ENCODE measurements at regions not wholly inside any gene's neighbourhood (a gene's known extent, or its start where the extent isn't known, plus 50 kb on each side); places are given as distances from the start of the nearest gene placed in this dataset.

- no peak for ATAC-seq (ENCODE audit: low FRiP score)
- no peaks in the 10 kb centered on the region for H3K36me3 ChIP-seq (ENCODE audit: control insufficient read depth in 1 of 2, insufficient read depth in 2 of 2, low read length in 1 of 2)
- no peak overlapping the region for H3K4me3 ChIP-seq (ENCODE audit: low read length in 2 of 2)
- no peak overlapping the region for H3K27ac ChIP-seq (ENCODE audit: low read depth in 1 of 2, low read length in 2 of 2)
- H3K4me1 ChIP-seq (ENCODE audit: control insufficient read depth in 1 of 2, insufficient read depth in 2 of 2, low read length in 2 of 2) = peaks cover 0 to 2% of the 10 kb centered on the region in 2 donors
- H3K9me3 ChIP-seq (ENCODE audit: control insufficient read depth, low read length) = no peaks in the 10 kb centered on the region
- no peak for DNase-seq
- intact Hi-C loops (cut with DNase I) = no loop called here
- WGBS, 2 donors = 95 to 96% methylated on average over 6 of the region's 6 CpGs
- H3K27me3 ChIP-seq (ENCODE audit: control insufficient read depth in 1 of 2, insufficient read depth in 2 of 2, low read length in 1 of 2) = no peaks in the 10 kb centered on the region
Observed at GRCh38 chr9:86503942-86504341, 149.7 kb upstream of the TUT7 start.

DNA sequence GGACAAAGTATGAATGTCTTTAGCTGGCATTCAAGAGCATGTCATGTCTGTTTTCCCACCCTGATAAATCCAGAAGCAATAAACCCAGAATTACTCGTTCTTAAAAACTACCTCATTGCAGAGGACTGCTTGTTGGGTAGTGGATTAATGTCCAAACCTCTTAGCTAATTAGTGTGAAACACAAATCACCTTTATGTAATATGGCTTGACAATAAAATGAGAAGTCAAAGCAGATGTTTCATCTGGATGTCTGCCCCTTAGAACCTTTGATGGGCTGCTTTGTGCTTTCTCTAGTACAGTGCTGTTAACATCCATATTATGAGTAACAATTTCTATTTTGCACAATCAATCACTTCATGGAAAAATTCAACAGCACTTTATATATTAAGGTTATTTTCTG is 149.1 kb upstream of the TUT7 start:
- Histone ChIP-seq H3K27me3 (ENCODE audit: control insufficient read depth in 1 of 2, insufficient read depth in 2 of 2, low read length in 1 of 2) (no peaks in the 10 kb centered on the region), H3K4me3 (ENCODE audit: low read length in 2 of 2) (no peak overlapping the region), H3K27ac (ENCODE audit: low read depth in 1 of 2, low read length in 2 of 2) (no peak overlapping the region), H3K9me3 (ENCODE audit: control insufficient read depth, low read length) (no peaks in the 10 kb centered on the region), H3K36me3 (ENCODE audit: control insufficient read depth in 1 of 2, insufficient read depth in 2 of 2, low read length in 1 of 2) (no peaks in the 10 kb centered on the region), H3K4me1 (ENCODE audit: control insufficient read depth in 1 of 2, insufficient read depth in 2 of 2, low read length in 2 of 2) (peaks cover 0 to 2% of the 10 kb centered on the region in 2 donors)
- 43 to 48% methylated on average over 1 of the region's 1 CpG for WGBS, 2 donors
- intact Hi-C loops (cut with DNase I) = no loop called here
- DNase-seq = no peak
- no peak for ATAC-seq (ENCODE audit: low FRiP score)

- Histone ChIP-seq H3K4me3 (ENCODE audit: low read length in 2 of 2) (no peak overlapping the region), H3K27me3 (ENCODE audit: control insufficient read depth in 1 of 2, insufficient read depth in 2 of 2, low read length in 1 of 2) (no peaks in the 10 kb centered on the region), H3K27ac (ENCODE audit: low read depth in 1 of 2, low read length in 2 of 2) (no peak overlapping the region), H3K36me3 (ENCODE audit: control insufficient read depth in 1 of 2, insufficient read depth in 2 of 2, low read length in 1 of 2) (no peaks in the 10 kb centered on the region), H3K9me3 (ENCODE audit: control insufficient read depth, low read length) (no peaks in the 10 kb centered on the region), H3K4me1 (ENCODE audit: control insufficient read depth in 1 of 2, insufficient read depth in 2 of 2, low read length in 2 of 2) (peaks cover 0 to 2% of the 10 kb centered on the region in 2 donors)
- 41 to 45% methylated on average over 9 of the region's 9 CpGs for WGBS, 2 donors
- peak; percentile 38 for ATAC-seq (ENCODE audit: low FRiP score)
- intact Hi-C loops (cut with DNase I) = no loop called here
- DNase-seq = no peak
Observed at GRCh38 chr9:86500667-86501435, 146.6 kb upstream of the TUT7 start.

DNA sequence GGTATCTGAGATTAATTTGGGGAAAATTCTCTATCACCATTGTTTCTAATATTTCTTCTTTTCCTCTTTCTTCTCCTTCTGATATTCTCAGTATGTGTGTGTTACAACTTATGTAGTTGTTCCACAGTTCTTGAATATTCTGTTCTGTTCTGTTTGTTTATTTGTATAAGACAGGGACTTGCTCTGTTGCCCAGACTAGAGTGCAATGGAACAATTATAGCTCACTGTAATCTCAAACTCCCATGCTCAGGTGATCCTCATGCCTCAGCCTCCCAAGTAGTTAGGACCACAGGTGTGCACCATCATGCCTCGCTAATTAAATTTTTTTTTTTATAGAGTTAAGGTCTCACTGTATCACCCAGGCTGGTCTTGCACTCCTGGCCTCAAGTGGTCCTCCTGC is 145.8 kb upstream of the TUT7 start:
- no peaks in the 10 kb centered on the region for H3K27me3 ChIP-seq (ENCODE audit: control insufficient read depth in 1 of 2, insufficient read depth in 2 of 2, low read length in 1 of 2)
- no peaks in the 10 kb centered on the region for H3K36me3 ChIP-seq (ENCODE audit: control insufficient read depth in 1 of 2, insufficient read depth in 2 of 2, low read length in 1 of 2)
- no peaks in the 10 kb centered on the region for H3K9me3 ChIP-seq (ENCODE audit: control insufficient read depth, low read length)
- DNase-seq (no peak), ATAC-seq (ENCODE audit: low FRiP score) (no peak)
- H3K4me3 ChIP-seq (ENCODE audit: low read length in 2 of 2) = no peak overlapping the region
- WGBS, 2 donors = 95 to 100% methylated on average over 1 of the region's 1 CpG
- H3K4me1 ChIP-seq (ENCODE audit: control insufficient read depth in 1 of 2, insufficient read depth in 2 of 2, low read length in 2 of 2) = peaks cover 0 to 2% of the 10 kb centered on the region in 2 donors
- no peak overlapping the region for H3K27ac ChIP-seq (ENCODE audit: low read depth in 1 of 2, low read length in 2 of 2)
- intact Hi-C loops (cut with DNase I) = no loop called here

DNA sequence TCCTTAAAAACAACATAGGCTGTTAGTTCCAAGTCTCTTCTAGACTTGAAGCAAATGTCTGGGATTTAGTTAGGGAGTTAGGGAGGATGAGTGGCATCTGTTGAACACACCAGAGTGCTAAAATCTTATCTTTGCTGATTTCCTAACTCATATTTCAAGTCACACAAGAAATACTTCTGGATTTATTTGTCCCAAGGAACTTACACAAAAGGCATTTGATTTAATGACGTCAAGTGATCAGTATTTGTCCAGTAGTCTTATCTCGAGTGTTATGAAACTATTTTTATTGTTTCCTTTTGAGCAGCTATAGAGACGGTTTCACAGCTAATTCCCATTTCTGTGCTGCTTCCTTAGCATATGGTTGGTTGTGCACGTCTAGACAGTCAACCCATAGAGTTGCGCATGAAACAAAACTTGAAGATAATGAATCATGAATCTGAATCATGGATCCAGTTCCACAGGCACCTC is 140.5 kb upstream of the TUT7 start:
- Histone ChIP-seq H3K27ac (ENCODE audit: low read depth in 1 of 2, low read length in 2 of 2) (no peak overlapping the region), H3K27me3 (ENCODE audit: control insufficient read depth in 1 of 2, insufficient read depth in 2 of 2, low read length in 1 of 2) (no peaks in the 10 kb centered on the region), H3K4me1 (ENCODE audit: control insufficient read depth in 1 of 2, insufficient read depth in 2 of 2, low read length in 2 of 2) (peaks cover 1 to 2% of the 10 kb centered on the region in 2 donors), H3K9me3 (ENCODE audit: control insufficient read depth, low read length) (no peaks in the 10 kb centered on the region), H3K36me3 (ENCODE audit: control insufficient read depth in 1 of 2, insufficient read depth in 2 of 2, low read length in 1 of 2) (no peaks in the 10 kb centered on the region), H3K4me3 (ENCODE audit: low read length in 2 of 2) (no peak overlapping the region)
- DNase-seq (no peak), ATAC-seq (ENCODE audit: low FRiP score) (peak; percentile 61)
- intact Hi-C loops (cut with DNase I) = no loop called here
- WGBS, 2 donors = 23 to 28% methylated on average over 5 of the region's 5 CpGs

- intact Hi-C loops (cut with DNase I) = no loop called here
Observed at GRCh38 chr9:86491468-86492266, 137.5 kb upstream of the TUT7 start.

GRCh38 chr9:86488794-86489193 is 134.6 kb upstream of the TUT7 start:
- no peak overlapping the region for H3K4me3 ChIP-seq (ENCODE audit: low read length in 2 of 2)
- no peak overlapping the region for H3K27ac ChIP-seq (ENCODE audit: low read depth in 1 of 2, low read length in 2 of 2)
- no peaks in the 10 kb centered on the region for H3K9me3 ChIP-seq (ENCODE audit: control insufficient read depth, low read length)
- no peak for DNase-seq
- WGBS, 2 donors = 91 to 94% methylated on average over 7 of the region's 7 CpGs
- H3K4me1 ChIP-seq (ENCODE audit: control insufficient read depth in 1 of 2, insufficient read depth in 2 of 2, low read length in 2 of 2) = no peaks in the 10 kb centered on the region
- H3K36me3 ChIP-seq (ENCODE audit: control insufficient read depth in 1 of 2, insufficient read depth in 2 of 2, low read length in 1 of 2) = no peaks in the 10 kb centered on the region
- H3K27me3 ChIP-seq (ENCODE audit: control insufficient read depth in 1 of 2, insufficient read depth in 2 of 2, low read length in 1 of 2) = no peaks in the 10 kb centered on the region
- no peak for ATAC-seq (ENCODE audit: low FRiP score)
- intact Hi-C loops (cut with DNase I) = loop anchor here (5.0 to 10.0 kb wide), 2 partner anchors 456 to 459 kb away; partner anchors contain the start of gene GAS1 (in 2 of the 2)

More at GRCh38 chr9:86491468-86492266, 137.5 kb upstream of the TUT7 start:
- 81 to 91% methylated on average over 8 of the region's 8 CpGs for WGBS, 2 donors
- Histone ChIP-seq H3K4me3 (ENCODE audit: low read length in 2 of 2) (no peak overlapping the region), H3K36me3 (ENCODE audit: control insufficient read depth in 1 of 2, insufficient read depth in 2 of 2, low read length in 1 of 2) (no peaks in the 10 kb centered on the region), H3K4me1 (ENCODE audit: control insufficient read depth in 1 of 2, insufficient read depth in 2 of 2, low read length in 2 of 2) (peaks cover 1 to 2% of the 10 kb centered on the region in 2 donors), H3K27ac (ENCODE audit: low read depth in 1 of 2, low read length in 2 of 2) (no peak overlapping the region), H3K27me3 (ENCODE audit: control insufficient read depth in 1 of 2, insufficient read depth in 2 of 2, low read length in 1 of 2) (no peaks in the 10 kb centered on the region), H3K9me3 (ENCODE audit: control insufficient read depth, low read length) (no peaks in the 10 kb centered on the region)
- ATAC-seq (ENCODE audit: low FRiP score) (no peak), DNase-seq (no peak)

DNA sequence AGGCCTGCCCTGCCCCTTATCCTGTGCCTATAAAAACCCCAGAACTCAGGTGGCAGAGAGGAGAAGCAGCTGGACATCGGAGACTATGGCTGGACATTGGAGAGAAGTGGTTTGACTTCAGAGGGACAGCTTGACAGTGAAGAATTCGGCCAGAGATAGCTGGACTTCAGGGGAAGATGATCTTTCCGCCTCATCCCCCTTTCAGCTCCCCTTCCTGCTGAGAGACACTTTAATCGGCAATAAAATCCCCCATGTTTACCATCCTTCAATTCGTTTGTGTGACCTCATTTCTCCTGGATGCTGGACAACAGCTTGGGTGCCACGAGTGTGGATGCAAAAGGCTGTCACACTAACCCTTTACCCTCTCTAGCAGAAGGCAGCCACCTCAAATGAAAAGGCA is 134.1 kb upstream of the TUT7 start:
- Histone ChIP-seq H3K9me3 (ENCODE audit: control insufficient read depth, low read length) (no peaks in the 10 kb centered on the region), H3K27me3 (ENCODE audit: control insufficient read depth in 1 of 2, insufficient read depth in 2 of 2, low read length in 1 of 2) (no peaks in the 10 kb centered on the region), H3K4me1 (ENCODE audit: control insufficient read depth in 1 of 2, insufficient read depth in 2 of 2, low read length in 2 of 2) (no peaks in the 10 kb centered on the region), H3K36me3 (ENCODE audit: control insufficient read depth in 1 of 2, insufficient read depth in 2 of 2, low read length in 1 of 2) (no peaks in the 10 kb centered on the region), H3K4me3 (ENCODE audit: low read length in 2 of 2) (no peak overlapping the region), H3K27ac (ENCODE audit: low read depth in 1 of 2, low read length in 2 of 2) (no peak overlapping the region)
- DNase-seq (no peak), ATAC-seq (ENCODE audit: low FRiP score) (no peak)
- intact Hi-C loops (cut with DNase I) = loop anchor here (5.0 to 10.0 kb wide), 2 partner anchors 456 to 459 kb away; partner anchors contain the start of gene GAS1 (in 2 of the 2)
- 77 to 83% methylated on average over 6 of the region's 6 CpGs for WGBS, 2 donors
